ENCODE measurements at regions not wholly inside any gene's neighbourhood (a gene's known extent, or its start where the extent isn't known, plus 50 kb on each side); places are given as distances from the start of the nearest gene placed in this dataset.
"Not testable (repeated sequence)": the region's sequence is repeated elsewhere in the genome, so short reads cannot be mapped to it uniquely, and the experiment has no call there.

DNA sequence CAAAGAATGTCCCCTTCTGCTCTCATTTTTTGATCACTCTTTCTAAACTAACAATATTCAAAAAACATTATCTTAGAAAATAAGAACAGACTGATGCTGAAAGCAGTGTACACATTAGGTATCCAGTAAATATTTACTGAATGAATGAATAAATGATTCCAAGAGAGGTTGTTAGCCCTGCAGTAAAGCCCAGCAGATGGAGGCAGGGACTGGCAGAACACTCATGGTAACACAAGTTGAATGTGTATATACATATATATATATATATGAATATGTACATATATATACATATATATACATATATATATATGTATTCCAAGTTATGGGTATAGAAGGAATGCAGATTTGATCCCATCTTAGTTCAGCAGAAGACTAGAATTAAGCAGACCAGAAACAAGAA lies 546.3 kb downstream of the RAB38 start:
- no peak for DNase-seq

DNA sequence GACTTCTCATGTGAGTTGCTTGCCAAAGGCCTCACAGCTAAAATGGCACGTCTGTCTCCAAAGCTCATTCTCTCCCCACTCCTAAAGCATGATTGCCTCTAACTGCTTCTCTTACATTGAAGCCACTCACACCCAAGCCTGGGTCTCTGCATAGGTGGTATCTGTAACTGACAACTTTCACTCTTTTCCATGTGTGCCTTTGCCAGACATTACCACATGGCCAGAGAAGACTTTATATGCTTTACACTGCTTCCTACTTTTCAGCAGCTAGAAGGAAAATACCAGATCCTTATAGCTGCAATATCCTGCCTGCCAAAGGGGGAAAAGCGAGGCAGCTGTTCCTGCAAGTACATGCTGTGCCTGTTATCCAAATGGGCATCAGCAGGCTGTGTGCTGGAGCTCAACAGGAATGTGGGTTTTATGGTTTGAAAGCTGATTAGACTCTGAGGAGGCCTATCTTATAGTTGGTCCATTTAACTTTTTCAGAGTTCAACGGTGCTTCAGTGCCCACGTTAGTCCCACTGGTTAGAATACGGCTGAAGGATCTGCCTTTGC lies 547.1 kb downstream of the RAB38 start:
- DNase-seq: no peak

GRCh38 chr11:87623531-87624365 lies 551.5 kb downstream of the RAB38 start:
- DNase-seq: not testable (repeated sequence)

DNA sequence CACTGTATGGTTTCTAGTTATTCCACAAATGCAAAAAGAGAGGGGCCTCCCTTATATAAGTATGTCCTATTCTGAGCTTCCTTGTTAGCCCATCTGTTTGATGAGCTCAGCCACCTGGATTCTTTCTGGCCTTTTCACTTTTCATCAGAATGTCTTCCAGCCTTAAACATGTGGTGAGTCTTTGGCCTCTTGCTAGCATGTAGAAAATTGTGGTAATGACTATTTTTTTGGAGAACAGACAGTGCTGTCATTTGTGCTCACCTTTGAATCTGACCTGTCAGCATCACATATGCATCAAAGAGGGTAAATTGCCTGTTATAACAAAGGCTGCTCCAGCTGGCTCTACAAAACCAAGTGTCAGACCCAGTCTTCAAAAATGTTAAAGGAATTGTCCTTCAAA lies 558.7 kb downstream of the RAB38 start:
- DNase-seq: no peak

DNA sequence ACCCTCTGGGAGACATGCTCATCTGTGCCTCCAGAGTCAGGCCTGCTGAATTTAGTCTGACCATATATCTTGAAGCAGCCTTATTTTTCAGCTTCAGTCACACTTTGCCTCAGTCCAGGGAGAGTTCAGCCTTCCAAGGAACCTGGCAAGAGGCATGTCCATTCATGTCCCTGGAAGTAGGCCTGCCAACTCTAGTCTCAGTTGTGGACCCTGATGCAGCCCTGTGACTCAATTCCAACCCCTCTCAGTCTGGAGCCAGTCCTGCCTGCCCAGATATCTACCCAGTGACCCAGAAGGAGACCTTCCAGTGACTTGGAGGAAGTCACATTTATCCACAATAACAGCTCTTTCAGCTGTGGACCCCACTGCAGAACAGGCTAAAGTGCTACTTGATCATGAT lies 566.6 kb downstream of the TMEM135 start:
- no peak for DNase-seq

DNA sequence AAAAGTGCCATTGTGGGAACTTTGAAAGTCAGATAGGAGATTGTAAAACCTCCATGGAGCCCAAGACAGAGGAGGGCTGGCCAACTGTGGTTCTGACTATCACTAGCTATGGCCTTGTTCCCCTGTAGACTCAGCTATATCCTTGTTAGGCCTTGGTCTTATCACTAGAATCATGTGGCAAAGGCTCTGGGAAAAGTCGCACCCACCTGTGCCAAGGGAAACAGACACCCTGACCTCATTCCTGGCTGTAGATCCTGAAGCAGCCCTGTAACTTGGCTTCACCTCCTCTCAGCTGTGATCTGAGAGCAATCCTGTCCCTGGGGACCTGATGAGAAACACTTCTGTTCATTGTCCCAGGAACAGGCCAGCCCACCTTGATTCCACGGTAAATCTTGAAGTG lies 566.2 kb downstream of the TMEM135 start:
- DNase-seq: no peak

GRCh38 chr11:87602776-87603175 lies 565.0 kb downstream of the TMEM135 start:
- no peak for DNase-seq

- no peak for DNase-seq
Measured at GRCh38 chr11:87600938-87601337, 563.2 kb downstream of the TMEM135 start.

DNA sequence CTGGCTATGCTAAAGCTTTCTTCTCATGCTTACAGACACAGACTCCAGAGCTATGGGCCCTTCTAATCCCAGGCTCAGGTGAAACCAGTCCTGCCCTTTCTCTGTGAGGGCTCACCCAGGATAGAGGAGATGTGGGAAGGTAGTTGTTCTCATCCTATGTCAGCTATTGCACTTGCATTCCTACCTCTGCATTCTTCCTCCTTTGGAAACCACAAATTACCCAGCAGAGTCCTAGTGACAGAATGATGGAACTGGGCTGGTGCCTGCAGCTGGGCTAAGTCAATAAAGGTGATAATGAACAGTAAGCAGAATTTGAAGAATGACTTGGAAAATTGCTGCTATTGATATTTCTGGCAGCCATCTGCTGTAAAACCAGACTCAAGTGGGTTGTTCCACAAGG lies 560.0 kb downstream of the TMEM135 start:
- no peak for DNase-seq

DNA sequence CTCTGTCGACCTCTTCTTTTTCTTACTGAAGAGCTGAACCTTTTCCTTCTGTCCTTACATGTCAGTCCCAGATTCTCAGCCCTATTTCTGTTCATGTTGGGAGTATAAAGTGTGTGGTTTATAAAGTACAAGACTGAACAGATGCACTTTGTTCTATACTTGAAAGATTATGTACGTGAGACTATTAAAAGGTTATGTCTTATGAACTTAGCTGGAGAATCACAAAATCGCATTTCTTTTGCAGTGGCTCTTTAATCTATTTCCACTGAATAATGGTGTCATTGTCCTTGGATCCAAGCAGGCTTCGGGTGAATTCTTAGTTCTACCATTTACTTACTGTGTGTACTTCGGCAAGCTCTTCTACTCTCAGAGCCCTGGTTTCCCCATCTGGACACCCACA lies 558.4 kb downstream of the TMEM135 start:
- no peak for DNase-seq

- no peak for DNase-seq
Measured at GRCh38 chr11:87589082-87589481, 551.3 kb downstream of the TMEM135 start.

DNA sequence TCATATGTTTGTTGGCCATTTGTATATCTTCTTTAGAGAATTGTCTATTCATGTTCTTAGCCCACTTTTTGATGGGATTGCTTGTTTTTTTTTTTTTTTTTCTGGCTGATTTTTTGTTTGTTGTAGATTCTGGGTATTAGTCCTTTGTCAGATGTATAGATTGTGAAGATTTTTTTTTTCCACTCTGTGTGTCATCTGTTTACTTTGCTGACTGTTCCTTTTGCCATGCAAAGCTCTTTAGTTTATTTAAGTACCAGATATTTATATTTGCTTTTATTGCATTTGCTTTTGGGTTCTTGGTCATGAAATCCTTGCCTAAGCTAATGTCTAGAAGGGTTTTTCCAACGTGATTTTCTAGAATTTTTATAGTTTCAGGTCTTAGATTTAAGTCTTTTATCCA lies 547.9 kb downstream of the TMEM135 start:
- not testable (repeated sequence) for DNase-seq

DNA sequence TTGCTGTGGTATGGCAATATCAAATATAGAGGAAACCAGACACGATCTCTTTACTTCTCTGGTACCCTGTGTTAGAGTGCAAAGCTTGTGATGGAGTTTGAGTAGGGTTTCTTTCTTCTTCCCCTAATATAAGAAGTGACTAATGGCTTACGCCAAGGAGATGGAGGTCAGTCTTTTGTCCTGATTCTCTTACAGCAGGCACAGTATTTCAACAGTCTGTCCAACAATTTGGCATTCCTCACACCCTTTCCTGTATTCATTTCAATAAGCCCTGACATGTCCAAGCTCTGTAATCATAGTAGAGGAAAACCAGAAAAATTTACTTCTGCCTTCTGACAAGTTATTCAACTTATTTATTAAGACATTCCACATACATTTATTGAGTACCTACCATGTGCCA lies 546.2 kb downstream of the TMEM135 start:
- no peak for DNase-seq

GRCh38 chr11:87575088-87575487 lies 537.4 kb downstream of the TMEM135 start:
- no peak for DNase-seq

DNA sequence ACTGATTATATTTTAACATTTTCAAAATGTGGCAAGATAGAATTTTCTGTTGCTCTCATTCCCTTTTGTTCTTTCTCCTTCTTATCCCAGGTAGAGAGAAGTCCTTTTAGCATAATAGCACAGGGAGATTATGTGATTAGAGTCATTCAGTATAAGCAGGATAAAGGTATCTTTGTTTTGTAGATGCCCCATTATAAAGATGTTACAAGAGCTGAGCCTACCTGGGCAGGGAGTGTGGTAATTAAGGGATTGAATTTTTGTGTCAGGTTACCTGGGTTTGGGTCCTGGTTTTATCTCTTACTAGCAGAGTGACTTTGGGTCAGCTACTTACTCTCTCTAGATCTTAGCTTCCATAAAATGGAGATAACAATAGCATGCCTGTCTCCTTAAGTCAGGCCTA lies 536.5 kb downstream of the TMEM135 start:
- no peak for DNase-seq

GRCh38 chr11:87573708-87574107 lies 536.0 kb downstream of the TMEM135 start:
- DNase-seq: no peak

DNA sequence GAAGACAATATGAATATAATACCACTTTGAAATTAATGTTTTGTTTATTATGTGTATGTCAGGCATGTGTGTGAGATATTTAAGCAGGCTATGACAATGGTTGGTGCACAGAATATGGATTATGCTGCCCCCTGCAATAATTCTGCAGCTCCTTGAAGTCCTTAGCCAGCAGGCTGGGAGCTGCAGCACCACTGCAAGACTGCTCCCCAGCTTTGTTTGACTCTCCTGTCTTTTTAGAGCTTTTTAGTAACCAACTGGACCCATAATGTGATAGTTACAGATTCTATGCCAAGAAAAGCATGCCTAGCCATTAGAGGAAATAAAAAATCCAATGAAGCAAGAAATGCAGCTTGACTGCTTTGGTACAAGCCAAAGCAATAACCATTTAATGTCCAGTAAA lies 535.1 kb downstream of the TMEM135 start:
- DNase-seq: no peak

- peak; percentile 1 for DNase-seq
Measured at GRCh38 chr11:87560352-87560751, 522.6 kb downstream of the TMEM135 start.

- DNase-seq: not testable (repeated sequence)
Measured at GRCh38 chr11:87559852-87560251, 522.1 kb downstream of the TMEM135 start.

DNA sequence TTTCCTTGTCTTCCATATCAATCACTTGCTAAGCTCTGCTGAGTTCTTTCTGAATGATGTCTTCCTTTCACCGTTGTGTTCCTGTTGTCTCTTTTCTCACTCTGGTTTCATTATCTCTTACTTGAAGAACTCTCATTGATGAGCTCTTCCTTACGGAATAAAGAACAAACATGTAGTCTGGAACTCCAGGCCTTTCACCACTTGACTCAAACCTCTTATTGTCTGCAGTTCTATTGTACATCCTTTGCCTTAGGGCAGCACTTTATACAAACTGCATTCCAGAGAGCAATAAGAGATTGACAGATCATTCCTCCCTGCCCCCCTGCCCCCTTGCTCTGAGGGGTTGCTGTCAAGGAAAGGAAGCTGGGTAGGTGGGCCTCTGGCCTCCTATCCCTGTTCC lies 517.4 kb downstream of the TMEM135 start:
- no peak for DNase-seq

DNA sequence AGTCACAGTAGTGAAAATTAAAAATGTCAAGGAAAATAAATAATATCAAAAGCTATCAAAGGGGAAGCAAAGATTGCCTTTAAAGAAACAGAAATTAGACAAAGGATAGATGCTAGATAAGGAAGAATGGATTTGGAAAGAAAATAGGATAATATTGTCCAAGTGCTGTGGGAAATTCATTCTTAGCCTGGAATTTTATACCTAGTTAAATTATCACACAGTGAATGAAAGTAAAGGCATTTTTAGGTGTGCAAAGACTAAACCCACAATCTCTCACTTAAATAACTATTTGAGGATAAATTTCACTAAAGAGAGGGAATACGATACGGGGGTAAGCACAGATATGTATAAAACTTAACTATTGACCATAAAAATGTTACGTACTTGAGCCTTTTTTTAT lies 511.1 kb downstream of the TMEM135 start:
- no peak for DNase-seq

GRCh38 chr11:87545858-87546257 lies 508.1 kb downstream of the TMEM135 start:
- no peak for DNase-seq

GRCh38 chr11:87539596-87539995 lies 501.9 kb downstream of the TMEM135 start:
- DNase-seq: no peak

GRCh38 chr11:87536565-87536964 lies 498.8 kb downstream of the TMEM135 start:
- DNase-seq: no peak

- no peak for DNase-seq
Measured at GRCh38 chr11:87536016-87536415, 498.3 kb downstream of the TMEM135 start.

Data from hematopoietic multipotent progenitor cell treated with erythropoietin and hydrocortisone succinate and interleukin-3 and kit ligand, for 6 days (in vitro differentiated cells).